GM10248 (cell line): ENCODE measurements at regions not wholly inside any gene's neighbourhood (a gene's known extent, or its start where the extent isn't known, plus 50 kb on each side); places are given as distances from the start of the nearest gene placed in this dataset.

Experiments used
- CTCF ChIA-PET: fragments of 300-600 bp; sonication (Branson Sonifier 250); formaldehyde crosslinking; extraction: SDS; loops from one replicate; lab custom pipeline; 2021; ENCODE audit warnings: antibody characterized with exemption; lab: Yijun Ruan, JAX
- POLR2A ChIA-PET: fragments of 350-650 bp; sonication (Branson Sonifier 250); formaldehyde crosslinking; extraction: SDS; loops from one replicate; lab custom pipeline; 2020; ENCODE audit warnings: antibody characterized with exemption; lab: Yijun Ruan, JAX
- DNase-seq: peaks from one replicate; pipeline ENCODE4 v3.0.0; 2012; ENCODE audit errors: extremely low spot score
- TF ChIP-seq, protein P1 (sequence below): IDR thresholded peaks from 2 replicates; pipeline ENCODE4 v1.5.1; 2012; ENCODE audit warnings: mild to moderate bottlenecking, low read depth; ENCODE audit errors: extremely low read depth, missing control alignments, control extremely low read depth

DNA sequence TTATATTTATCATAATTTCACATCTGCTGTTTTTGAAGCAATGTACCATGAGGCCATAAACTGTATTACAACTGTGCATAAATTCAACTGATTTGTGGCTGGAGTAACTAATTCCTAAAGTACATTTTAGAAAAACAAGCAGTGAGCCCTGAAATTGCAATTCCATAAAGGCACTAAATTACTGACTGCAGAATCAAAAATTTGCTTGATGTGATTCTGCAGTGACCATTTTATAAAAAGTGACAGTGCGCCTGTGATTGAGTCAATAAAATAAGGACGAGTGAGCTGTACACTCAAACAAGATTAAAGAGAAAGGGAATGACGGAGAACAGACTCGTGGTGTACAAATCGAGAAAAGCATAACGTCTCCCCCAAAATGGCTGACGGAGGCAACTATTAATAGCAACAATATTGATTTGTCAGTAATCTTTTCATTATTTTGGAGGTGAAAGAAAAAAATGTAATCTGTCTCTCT is 121.4 kb upstream of the MEIS2 start:
- ChIA-PET POLR2A (no interaction called here), CTCF (no interaction called here)
- no peak for DNase-seq
- TF ChIP-seq, protein P1, sequence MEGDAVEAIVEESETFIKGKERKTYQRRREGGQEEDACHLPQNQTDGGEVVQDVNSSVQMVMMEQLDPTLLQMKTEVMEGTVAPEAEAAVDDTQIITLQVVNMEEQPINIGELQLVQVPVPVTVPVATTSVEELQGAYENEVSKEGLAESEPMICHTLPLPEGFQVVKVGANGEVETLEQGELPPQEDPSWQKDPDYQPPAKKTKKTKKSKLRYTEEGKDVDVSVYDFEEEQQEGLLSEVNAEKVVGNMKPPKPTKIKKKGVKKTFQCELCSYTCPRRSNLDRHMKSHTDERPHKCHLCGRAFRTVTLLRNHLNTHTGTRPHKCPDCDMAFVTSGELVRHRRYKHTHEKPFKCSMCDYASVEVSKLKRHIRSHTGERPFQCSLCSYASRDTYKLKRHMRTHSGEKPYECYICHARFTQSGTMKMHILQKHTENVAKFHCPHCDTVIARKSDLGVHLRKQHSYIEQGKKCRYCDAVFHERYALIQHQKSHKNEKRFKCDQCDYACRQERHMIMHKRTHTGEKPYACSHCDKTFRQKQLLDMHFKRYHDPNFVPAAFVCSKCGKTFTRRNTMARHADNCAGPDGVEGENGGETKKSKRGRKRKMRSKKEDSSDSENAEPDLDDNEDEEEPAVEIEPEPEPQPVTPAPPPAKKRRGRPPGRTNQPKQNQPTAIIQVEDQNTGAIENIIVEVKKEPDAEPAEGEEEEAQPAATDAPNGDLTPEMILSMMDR = no peak

DNA sequence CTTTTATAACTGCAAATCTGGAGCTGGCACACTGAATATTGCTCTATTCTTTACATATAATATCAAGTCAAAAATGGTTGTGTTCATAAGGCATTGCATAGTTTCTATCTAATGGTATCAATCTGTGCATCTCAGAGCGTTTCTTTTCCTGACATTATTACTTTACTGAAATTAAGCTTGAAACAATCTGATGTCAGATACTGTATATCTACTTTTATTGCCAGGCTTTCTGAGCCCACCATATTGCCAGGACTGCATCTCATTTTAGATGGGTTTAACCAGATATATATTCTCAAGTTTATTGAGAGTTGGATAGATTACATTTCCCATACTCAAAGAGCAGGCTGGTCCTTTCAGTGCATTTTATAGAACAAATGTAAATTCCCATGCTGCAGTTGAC is 122.7 kb upstream of the MEIS2 start:
- TF ChIP-seq, protein P1 = no peak
- CTCF ChIA-PET = no interaction called here
- POLR2A ChIA-PET = no interaction called here
- no peak for DNase-seq

DNA sequence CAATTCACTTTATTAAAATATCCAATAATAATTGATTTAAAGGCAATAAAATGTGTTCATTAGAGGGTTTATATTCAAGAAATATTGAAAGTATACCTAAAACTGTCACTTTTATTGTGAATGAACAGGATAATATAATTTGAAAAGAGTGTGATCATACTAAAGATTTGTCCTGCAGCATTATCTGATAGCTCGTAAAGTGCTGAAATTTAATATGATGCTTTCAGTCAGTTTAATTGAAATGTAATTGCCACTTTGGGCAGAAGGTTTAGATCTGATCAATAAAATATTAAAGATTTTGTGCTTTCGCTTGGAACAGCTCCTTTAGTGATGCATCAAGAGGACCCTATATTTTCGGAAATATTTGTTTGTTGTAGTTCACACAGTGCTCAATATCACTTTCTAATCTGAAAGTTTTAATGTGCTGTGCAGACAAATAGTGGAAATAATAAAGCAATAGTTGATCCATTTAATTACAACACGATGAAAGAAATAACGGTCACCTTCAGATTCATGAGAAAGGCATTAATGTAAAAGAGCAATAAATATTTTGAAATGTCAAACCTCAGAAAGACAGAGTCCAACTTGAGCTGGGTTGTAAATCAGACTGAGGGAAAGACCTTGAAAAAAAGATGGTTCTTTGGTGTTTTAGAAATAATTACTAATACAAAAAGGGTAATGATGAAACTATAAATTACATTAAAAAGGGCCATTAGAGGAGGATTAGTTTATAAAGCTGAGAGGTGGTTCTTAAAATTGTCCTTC is 129.7 kb upstream of the MEIS2 start:
- TF ChIP-seq, protein P1 = no peak
- DNase-seq = no peak
- ChIA-PET CTCF (no interaction called here), POLR2A (no interaction called here)

DNA sequence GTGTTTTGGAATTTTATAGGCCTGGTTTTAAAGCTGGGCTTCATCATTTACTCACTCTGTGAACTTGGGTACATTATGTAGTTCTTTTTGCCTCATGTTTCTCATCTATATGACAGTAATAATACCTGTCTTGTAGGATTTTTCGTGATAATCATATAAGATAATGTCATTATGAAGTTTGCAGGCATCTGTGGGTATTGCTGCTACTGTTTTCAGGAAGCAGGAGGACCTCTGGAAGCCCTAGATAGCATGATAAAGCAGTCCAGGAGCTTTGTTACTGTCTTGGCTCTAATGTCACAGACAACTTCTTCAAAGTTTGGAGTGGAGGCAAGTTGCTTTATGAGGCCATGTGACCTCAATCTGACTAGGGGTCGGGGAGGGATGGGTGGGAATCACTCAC is 145.0 kb upstream of the MEIS2 start:
- POLR2A ChIA-PET = no interaction called here
- CTCF ChIA-PET = interaction anchor here (2.6 kb wide), 1 partner anchor 11 kb away, joined by 9 read pairs; no protein-coding TSS in a partner anchor
- DNase-seq = no peak
- TF ChIP-seq, protein P1 = no peak

DNA sequence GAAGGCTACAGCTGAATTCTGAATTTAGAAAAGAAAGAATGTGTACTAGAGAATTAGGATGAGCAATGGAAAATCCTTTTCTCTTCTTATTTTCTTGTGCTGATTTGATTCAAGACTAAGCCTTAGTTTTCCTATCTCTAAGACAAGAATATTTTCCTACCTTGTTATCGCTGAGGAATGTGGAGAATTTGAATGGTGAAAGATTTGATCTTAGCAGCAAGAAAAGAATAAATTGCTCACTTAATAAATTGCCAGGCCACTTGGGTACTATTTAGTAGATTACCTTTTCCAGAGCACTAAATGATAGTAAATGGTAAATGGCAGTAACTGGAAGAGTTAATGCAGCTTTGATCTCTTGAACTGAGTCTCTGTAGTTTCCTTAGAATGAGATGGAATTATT is 145.7 kb upstream of the MEIS2 start:
- POLR2A ChIA-PET = no interaction called here
- no peak for DNase-seq
- CTCF ChIA-PET = interaction anchor here (2.6 kb wide), 1 partner anchor 11 kb away, joined by 9 read pairs; no protein-coding TSS in a partner anchor
- TF ChIP-seq, protein P1 = no peak

DNA sequence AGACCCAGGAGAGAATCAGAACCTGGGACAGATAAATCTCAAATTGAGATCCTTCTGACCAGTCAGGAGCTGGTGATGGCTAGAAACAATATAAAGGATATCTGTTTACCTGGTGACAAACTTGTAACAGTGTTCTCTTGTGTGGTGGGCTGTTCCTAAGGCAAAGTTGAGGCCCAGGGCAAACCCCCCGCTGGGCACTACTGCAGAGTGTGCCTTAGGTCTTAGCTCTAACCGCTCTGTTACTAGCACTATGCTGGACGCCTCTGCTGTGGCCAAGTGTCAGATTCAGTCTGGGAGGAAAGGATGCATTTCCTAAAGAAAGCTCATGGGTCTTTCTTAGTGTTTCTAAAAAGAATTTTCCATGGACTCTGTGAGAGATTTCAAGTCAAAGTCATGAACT is 146.5 kb upstream of the MEIS2 start:
- no peak for DNase-seq
- CTCF ChIA-PET = interaction anchor here (2.6 kb wide), 1 partner anchor 12 kb away, joined by 9 read pairs; no protein-coding TSS in a partner anchor
- POLR2A ChIA-PET = no interaction called here
- TF ChIP-seq, protein P1 = no peak
